SK-N-MC (cell line): ENCODE measurements at regions not wholly inside any gene's neighbourhood (a gene's known extent, or its start where the extent isn't known, plus 50 kb on each side); places are given as distances from the start of the nearest gene placed in this dataset.

Source experiments
- EZH2 ChIP-seq: fragments of 200-600 bp; sonication (generic); IDR thresholded peaks from one replicate; pipeline ENCODE4 v1.6.1; 2017; ENCODE audit warnings: antibody characterized with exemption
- POLR2AphosphoS5 ChIP-seq: IDR thresholded peaks from 2 replicates; pipeline ENCODE4 v1.6.1; 2012; ENCODE audit warnings: mild to moderate bottlenecking, low read depth, low read length, borderline replicate concordance

GRCh38 chr15:97057503-97057902 is 727.0 kb downstream of the NR2F2 start:
- TF ChIP-seq POLR2AphosphoS5 (no peak), EZH2 (no peak)
